ENCODE measurements at regions not wholly inside any gene's neighbourhood (a gene's known extent, or its start where the extent isn't known, plus 50 kb on each side); places are given as distances from the start of the nearest gene placed in this dataset.
A peak's percentile ranks its signal among the peaks of the same experiment; 100 is the strongest.
"Not testable (repeated sequence)": the region's sequence is repeated elsewhere in the genome, so short reads cannot be mapped to it uniquely, and the experiment has no call there.

- DNase-seq, result peak; percentile 28
Observed at GRCh38 chr9:2355697-2355983, 265.9 kb upstream of the VLDLR start.

- no peak for DNase-seq
Observed at GRCh38 chr9:2356041-2356790, 265.4 kb upstream of the VLDLR start.

GRCh38 chr9:2359891-2360471, 261.6 kb upstream of the VLDLR start:
- DNase-seq, result no peak

GRCh38 chr9:2362150-2362549, 259.4 kb upstream of the VLDLR start:
- DNase-seq, result no peak

GRCh38 chr9:2363138-2363745, 258.3 kb upstream of the VLDLR start:
- no peak for DNase-seq

- DNase-seq, result no peak
Observed at GRCh38 chr9:2363781-2364180, 257.8 kb upstream of the VLDLR start.

GRCh38 chr9:2367970-2368369, 253.6 kb upstream of the VLDLR start:
- no peak for DNase-seq

GRCh38 chr9:2373648-2374047, 247.9 kb upstream of the VLDLR start:
- DNase-seq, result no peak

- no peak for DNase-seq
Observed at GRCh38 chr9:2375114-2375513, 246.5 kb upstream of the VLDLR start.

GRCh38 chr9:2377117-2377516, 244.5 kb upstream of the VLDLR start:
- DNase-seq, result no peak

GRCh38 chr9:2377834-2378233, 243.8 kb upstream of the VLDLR start:
- no peak for DNase-seq

GRCh38 chr9:2378266-2378665, 243.3 kb upstream of the VLDLR start:
- no peak for DNase-seq

- no peak for DNase-seq
Observed at GRCh38 chr9:2378816-2379215, 242.8 kb upstream of the VLDLR start.

- DNase-seq, result no peak
Observed at GRCh38 chr9:2384741-2385140, 236.8 kb upstream of the VLDLR start.

GRCh38 chr9:2385746-2386145, 235.8 kb upstream of the VLDLR start:
- DNase-seq, result no peak

GRCh38 chr9:2386566-2386965, 235.0 kb upstream of the VLDLR start:
- no peak for DNase-seq

GRCh38 chr9:2387166-2387565, 234.4 kb upstream of the VLDLR start:
- no peak for DNase-seq

GRCh38 chr9:2389404-2389803, 232.2 kb upstream of the VLDLR start:
- no peak for DNase-seq

GRCh38 chr9:2390028-2390427, 231.6 kb upstream of the VLDLR start:
- no peak for DNase-seq

- not testable (repeated sequence) for DNase-seq
Observed at GRCh38 chr9:2391509-2392132, 230.0 kb upstream of the VLDLR start.

- not testable (repeated sequence) for DNase-seq
Observed at GRCh38 chr9:2394087-2394741, 227.4 kb upstream of the VLDLR start.

- DNase-seq, result no peak
Observed at GRCh38 chr9:2395814-2396612, 225.6 kb upstream of the VLDLR start.
